ENCODE measurements at regions not wholly inside any gene's neighbourhood (a gene's known extent, or its start where the extent isn't known, plus 50 kb on each side); places are given as distances from the start of the nearest gene placed in this dataset.
"Not testable (repeated sequence)": the region's sequence is repeated elsewhere in the genome, so short reads cannot be mapped to it uniquely, and the experiment has no call there.

DNA sequence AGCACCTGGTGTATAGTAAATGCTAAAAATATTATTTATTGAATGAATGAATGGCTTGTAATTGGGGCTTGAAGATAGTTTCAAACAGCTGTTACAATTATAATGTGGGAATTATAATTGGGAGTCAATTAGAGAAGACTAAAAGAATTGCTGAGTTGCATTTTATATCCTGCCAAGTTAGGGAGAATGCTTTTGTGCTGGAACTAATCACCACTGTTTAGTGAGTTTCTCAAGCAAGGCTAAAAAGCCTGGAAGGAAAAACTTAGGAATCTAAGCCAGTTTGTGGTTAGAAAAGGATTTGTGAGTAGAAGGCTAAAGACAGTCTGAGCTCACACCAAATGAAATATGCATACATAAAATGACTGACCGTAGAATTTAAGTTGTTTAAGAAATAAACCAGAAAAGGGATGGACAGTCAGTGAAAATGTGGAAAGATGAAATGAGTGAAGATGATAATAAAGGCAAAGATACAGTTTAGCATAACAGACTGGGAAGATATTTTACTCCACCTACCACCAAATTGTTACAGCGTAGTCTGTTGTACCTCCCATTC, 647.7 kb upstream of the FSHR start:
- no peak for DNase-seq

DNA sequence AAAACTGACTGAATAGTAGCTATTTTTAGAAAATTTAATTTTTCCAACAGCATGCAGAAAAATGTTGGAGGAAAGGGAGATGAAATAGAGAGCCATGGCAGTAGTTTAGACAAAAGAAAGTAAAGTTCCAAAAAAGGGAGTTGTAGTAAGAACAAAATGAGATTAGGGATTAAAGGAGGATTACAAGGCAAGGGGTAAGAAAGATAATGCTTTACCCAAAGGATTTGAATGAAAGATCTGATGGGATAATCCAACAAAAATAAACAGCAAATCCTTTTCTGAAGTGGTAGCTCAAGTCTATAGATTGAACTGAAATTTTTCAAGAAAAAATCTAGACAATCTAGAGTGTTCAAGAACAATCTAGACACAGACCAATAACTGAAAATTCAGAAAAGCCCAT, 644.3 kb upstream of the FSHR start:
- no peak for DNase-seq

DNA sequence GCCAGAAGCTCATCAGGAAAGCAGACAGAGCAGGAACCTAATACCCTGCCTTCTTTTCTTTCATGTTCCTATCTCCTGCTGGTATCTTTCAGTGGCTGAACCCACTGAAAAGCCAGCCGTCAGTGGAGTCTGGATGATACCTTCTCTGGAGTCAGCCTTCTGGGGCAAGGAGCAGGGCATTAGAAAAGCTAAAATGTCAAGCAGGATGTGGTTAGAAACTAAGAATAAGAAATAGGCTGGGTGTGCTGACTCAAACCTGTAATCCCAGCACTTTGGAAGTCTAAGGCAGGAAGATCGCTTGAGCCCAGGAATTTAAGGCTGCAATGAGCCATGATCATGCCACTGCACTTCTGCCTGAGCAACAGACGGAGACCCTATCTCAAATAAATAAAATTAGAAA, 642.0 kb upstream of the FSHR start:
- no peak for DNase-seq

DNA sequence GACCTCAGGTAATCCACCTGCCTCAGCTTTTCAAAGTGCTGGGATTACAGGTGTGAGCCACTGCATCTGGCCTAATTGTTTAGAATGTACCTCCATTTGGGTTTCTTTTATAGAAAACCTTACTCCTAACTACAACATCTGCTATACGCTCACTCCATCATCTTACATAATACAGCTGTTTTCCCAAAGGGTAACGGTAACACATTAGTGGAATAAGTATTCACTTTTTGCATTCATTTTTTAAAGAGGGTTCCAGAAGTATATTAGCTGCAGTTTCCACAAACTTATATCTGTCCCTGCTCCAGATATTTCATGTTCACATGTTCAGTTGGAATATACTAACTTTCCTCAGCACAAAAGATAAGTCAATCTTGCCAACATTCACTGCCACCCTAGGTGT, 640.1 kb upstream of the FSHR start:
- no peak for DNase-seq

DNA sequence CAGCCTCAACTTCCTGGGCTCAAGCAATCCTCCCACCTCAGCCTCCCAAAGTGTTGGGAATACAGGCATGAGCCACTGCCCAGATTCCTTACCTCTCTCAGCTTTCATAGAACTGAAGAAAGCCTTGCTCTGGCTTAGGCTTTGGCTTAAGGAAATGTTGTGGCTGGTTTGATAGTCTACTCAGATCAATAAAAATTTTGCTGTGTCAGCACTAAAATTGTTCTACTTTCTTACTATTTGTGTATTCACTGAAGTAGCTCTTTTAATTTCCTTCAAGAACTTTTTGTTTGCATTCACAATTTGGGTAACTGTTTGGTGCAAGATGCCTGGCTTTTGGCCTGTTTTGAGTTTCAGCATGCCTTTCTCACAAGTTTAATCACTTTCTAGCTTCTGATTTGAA, 634.0 kb upstream of the FSHR start:
- no peak for DNase-seq

DNA sequence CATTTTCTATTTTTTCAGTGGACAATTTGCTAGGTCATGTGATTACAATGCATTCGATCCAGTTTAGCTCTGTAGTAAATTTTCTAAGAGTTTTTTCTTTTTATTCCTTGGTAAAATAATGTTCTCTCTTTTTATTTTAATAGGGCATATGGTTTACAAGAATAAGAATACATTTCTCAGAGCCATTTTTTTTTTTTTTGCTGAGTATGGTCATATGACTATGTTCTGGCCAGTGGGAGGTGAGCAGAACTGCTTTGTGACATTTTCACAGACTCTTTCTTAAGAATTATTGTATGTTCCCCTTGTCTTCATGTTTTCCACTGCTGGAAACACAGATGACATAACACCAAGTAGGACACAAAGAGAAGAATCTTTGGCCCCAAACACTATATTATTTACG, 626.6 kb upstream of the FSHR start:
- no peak for DNase-seq

DNA sequence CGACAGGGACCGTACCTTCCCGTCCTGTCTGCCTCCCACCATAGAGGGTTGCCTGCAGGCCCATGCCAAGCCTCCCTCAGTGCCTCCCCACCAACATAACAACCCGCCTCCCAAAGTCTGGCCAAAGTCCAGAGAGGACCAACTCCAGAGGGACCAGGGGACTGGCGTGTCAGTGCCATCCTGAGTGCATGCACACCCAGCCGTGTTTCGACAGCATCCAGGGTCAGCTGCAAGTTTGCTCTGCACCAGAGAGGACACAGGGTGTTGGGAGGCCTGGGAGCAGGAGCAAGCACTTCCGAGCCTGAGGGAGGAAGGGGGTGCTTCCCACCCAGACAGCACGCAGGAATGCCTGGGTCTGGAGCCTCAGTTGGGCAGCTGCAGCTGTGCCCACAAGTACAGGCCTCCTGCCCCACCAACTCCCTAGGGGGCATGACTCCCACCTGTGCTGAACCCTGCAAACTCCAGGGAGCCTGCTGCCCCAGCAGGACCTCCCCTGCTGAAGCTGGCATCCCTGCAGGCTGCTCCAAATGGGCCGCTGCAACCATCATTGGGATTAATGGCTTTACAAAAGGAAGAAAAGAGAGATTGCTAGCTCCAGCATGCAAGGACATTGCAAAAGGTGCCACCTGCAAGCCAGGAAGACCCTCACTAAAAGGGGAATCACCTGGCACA, 618.1 kb upstream of the FSHR start:
- no peak for DNase-seq

DNA sequence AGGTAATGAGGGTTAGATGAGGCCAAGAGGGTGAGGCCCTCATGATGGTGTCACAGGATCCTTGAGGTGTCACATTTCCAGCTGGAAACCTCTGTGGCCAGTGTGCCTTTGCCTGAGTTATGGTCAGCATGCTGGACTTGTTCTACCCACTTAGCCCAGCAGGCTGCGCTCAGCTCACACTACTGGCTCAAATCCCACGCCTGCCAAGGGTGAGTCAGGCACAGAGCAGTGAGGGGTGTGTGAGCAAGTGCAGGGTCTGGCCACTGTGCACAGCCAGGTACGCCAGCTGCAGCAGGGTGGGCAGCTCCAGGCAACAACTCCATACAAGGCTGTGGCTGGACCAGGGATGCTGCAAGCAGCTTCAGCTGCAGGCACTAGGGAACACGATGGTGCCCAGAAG, 616.6 kb upstream of the FSHR start:
- DNase-seq: no peak

DNA sequence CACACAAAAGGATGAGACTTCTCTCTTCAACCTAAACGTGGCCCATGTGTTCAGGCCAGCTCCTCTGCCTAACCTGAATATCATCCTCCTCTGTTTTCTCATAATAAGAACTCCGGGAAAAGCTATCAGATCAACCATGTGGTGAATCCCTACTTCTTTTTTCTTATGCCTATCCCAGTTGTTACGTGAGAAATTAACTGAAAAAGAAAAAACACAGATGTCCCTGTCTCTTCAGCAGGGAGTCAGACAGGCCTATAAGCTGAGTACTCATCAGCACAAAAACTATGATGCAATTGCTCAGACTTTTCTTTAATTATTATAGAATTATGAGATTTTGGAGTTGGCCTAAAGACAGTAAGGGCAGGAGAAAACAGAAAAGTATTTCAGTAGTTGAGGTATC, 613.0 kb upstream of the FSHR start:
- DNase-seq: no peak

DNA sequence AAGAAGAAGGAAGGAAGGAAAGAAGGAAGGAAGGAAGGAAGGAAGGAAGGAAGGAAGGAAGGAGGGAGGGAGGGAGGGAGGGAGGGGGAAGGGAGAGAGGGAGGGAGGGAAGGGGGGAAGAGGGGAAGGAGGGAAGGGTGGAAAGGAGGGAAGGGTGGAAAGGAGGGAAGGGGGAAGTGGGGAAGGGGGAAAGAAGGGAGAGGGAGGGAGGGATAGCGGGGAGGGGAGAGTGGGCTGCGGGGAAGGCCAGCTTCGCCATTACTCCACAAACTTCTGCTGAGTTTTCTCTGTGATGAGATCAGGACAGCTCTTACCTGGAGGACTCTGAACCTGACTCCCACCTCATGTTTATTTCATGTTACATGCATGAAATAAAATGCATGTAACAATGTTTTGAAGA, 601.5 kb upstream of the FSHR start:
- no peak for DNase-seq

DNA sequence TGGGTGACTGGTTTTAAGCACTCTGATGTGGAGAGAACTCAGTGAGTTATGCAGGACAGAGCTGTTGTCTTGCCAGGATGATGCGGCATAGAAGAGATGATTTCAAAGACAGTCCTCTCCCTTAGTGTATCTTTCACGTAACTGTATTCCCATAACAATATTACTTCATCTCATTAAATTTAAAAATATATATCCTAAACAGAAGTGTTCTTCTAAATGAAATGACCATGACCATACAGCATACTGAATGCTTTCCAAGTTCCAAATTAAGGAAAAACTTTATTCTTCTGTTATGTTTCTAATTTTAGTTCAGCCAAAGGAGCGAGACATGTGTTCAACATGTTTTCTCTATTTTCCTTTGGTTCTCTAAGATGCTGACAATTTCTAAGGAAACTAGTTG, 600.1 kb upstream of the FSHR start:
- no peak for DNase-seq

DNA sequence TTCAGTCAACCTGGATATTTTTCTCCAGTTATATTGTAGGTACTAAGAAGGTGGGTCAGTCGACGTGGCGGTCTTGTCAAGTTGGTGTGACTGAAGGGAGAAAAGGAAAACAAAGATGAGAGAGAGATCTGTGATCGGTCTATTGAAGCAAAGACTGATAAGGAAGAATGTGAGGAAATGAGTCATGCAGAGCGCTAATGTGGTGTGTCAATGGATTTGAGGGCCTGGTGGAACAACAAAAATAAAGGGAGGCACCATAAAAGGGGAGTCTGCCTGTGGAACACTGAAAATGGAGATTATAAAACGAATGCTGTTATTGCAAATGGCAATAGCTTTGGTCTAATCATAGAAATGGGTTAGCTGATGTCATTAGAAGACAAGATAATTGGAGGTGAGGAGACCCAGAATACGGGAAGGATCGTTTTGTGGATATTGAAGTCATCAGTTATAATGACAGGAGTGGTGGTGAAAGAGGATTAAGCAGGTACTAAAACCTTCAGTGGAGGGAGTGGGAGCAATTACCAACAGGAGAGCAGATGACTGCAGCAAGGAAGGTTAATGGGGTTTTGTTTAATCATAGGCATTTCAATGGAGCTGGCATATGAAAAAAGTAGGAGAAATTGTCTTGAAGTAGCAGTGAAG, 599.1 kb upstream of the FSHR start:
- no peak for DNase-seq

DNA sequence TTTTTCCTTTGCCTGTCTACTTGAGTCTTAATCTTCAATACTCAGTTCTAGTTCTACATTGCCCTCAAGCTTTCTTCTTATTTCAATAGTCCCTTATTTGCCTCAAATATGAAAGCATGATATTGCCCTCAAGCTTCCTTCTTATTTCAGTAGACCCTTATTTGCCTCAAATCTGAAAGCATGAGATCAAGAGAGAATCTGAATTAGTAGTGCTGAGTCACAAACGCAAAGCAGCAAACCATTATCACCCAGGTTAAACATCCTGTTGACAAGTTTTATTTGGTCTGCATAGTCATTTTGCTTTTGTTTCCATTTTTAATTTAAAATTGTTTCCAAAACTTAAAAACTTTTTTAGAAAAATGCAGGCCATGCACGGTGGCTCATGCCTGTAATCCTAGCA, 583.3 kb upstream of the FSHR start:
- DNase-seq: no peak

DNA sequence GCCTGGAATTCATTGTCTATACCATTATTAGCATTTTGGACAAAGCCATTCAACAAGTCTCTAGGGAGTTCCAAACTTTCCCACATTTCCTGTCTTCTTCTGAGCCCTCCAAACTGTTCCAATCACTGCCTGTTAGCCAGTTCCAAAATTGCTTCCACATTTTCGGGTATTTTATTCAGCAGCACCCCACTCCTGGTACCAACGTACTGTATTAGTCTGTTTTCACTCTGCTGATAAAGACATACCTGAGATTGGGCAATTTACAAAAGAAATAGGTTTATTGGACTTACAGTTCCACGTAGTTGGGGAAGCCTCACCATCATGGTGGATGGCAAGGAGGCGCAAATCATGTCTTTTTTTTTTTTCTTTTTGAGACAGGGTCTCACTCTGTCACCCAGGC, 578.6 kb upstream of the FSHR start:
- DNase-seq: not testable (repeated sequence)

DNA sequence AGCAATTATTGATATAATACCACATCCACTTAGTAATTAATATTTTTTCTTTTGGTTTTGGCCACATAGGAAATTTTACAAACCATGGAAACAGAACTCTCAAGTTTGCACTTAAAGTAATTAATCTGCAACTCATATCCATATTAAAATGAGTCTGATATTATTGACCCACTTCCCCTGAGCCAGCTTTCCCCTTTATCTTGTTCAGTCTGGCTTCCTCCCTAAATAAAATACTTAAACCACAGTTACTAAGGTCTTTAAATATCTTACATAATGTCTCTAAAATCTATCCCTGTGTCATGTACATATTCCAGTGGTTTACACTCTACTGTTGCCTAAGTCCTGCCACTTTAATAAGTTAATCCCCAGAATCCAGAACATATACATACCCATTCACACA, 564.9 kb upstream of the FSHR start:
- DNase-seq: no peak

DNA sequence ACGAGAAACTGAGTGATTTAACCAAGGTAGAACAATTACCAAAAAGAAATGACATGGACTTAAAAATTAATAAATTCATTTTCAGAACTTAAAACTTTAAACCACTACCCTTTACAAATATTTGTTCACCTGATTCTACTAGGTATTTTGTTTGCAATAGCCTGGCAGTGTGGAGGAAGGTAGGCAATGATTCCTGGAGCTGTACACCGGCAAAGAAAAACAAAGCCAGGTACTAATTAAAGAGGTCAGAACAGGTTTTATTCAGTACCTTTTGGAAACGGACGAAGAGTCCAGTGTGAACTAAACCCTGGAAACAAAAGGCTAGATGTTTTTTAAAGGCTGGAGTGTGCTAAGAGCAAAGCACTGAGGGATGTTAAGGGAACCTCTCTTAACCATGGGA, 561.3 kb upstream of the FSHR start:
- no peak for DNase-seq

DNA sequence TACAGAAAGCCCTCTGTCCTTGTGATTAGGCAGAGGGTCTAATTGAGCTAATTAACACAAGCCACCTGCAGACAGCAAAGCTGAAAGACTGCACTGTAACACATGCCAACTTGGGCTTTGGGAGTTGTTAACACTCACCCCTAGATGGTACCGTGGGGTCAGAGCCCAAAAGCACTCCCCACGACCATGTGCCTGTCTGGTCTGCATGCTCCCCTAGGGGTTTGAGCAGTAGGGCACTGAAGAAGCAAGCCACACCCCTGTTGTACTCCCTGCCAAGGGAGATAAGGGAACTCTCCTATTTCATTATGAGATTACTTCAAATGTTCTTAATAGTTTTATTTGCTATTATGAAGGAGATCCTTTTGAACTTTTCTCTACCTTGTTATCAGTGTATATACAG, 560.1 kb upstream of the FSHR start:
- DNase-seq: no peak

DNA sequence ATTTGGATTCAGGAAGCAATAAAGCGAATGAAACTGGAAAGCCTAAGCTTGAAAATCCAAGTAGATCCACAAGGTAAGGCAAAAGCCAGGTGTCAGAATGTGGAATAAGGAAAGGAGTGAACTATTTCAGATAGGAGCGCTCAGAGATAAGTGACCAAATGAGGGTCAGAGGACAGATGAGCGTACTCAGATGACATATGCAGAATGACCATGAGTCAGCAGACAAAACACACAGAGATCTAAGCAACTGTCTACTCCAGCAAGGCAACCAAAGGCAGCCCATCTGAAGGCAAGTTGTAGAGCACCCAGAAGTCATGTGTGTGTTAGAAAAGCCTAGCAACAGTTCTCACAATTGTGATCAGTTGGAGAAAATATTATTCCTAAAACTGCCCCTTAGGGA, 548.4 kb upstream of the FSHR start:
- no peak for DNase-seq

DNA sequence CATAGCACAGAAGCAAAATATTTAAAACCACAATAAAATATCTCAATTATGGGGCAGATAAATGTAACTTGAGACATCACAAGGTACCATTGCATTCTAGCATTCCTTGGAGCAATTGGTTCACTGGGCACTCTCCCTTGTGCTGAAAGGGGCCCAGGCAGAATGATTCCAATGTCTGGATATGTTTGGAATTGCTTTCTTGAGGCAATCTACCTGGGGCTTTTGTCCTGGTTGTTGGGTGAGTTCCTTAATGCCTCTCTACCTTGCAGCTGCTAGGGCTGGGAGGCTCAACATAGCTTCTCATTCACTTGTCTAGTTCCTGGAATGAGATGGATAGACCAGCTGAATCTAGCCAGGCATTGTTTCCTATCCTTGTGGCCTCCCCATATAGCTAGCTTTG, 539.6 kb upstream of the FSHR start:
- DNase-seq: no peak

DNA sequence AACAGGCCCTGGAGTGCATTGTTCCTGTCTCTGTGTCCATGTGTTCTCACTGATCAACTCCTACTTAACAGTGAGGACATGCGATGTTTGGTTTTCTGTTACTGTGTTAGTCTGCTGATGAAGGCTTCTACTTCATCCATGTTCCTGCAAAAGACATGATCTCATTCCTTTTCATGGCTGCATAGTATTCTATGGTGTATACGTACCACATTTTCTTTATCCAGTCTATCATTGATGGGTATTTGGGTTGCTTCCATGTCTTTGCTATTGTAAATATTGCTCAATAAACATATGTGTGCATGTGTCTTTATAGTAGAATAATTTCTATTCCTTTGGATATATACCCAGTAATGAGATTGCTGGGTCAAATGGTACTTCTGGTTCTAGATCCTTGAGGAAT, 537.7 kb upstream of the FSHR start:
- DNase-seq: not testable (repeated sequence)

DNA sequence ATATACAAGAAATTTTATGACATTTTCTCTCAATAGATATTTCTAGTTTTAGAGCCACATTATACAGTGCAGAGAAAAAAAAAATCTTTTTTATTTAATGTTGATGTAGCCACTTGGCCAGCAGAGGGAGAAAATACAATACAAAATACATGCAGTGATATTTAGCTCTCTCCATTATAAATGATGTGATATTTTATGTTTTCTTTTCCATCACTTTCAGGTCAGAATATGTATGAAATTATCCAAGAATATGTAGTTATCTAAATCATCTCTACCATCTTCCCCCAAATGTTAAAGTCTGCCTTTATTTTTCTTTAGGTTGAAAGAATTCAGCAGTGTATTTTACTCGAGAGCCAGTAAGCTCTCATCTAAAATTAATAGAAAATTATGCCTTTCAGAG, 533.6 kb upstream of the FSHR start:
- no peak for DNase-seq

DNA sequence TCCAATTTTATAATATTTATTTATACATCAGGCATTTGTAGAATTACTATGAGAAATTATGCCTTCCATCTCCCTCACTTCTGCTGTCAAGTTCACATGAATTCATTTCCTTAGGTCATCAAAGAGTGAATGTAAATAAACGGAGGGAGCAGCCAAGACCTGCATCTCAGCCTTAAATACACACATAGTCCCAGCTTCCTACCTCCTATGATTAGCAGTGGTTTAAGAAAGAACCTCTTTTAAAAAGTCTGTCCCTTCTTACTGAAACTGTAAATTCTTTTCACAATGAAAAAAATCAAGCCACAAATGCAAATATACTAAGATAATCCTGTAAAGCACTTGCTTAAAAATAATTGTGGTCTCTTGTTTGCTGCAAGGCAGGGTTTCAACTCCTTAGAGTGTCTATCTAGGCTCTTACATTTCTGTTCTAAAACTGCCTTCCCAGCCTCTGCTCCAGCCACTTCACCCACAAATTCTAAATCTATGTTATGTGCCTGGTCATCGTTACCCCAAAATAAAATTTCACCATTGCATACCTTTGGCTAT, 532.7 kb upstream of the FSHR start:
- no peak for DNase-seq

DNA sequence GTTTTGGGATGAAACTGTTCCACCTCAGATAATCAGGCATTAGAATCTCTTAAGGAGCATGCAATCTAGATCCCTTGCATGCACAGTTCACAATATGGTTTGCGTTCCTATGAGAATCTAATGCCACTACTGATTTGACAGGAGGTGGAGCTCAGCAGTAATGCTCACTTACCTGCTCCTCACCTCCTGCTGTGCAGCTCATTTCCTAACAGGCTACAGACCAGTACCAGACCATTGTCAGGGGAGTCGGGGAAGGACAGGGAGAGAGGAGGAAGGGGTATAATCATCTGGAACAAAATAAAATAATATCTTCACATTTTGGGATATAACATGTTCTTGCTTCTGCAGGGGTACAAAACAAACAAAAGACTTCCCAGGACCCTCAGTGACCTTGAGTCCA, 532.0 kb upstream of the FSHR start:
- DNase-seq: no peak

DNA sequence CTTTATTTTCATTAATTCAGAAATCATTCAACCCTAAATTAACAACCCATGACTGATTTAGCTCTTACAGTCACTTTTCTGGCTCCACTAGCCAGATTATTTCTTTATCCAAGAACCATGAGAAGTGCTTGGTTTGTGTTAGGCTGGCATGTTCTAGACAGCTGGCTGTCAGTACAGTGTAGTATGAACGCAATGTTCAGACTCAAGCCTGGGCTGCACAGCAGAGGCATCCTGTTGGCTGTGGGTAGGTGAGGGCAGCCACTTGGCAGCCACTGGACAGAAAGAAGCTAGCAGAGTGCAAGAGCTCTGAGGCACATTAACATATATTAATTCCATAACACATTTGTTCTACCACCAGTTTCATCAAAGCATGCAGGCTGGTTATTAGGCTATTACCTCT, 522.9 kb upstream of the FSHR start:
- no peak for DNase-seq

DNA sequence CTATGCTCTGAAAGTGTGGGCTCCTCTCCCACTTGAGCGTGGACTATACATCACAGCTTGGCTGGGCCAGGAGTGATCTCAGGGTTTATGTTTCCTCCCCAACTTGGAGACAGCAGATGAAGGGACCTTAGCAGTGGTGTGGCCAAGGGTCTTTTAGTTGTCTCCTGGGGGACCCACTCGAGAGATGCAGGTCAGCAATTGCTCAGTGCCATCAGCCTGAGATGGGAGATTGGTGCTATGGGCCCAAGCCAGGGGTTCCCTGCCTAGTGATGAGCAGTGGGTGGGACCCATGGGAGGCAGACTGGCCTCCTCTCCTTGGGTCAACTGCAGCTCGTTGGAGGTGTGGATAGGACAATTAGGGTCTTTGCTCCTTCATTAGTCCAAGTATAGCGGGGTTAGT, 510.5 kb upstream of the FSHR start:
- DNase-seq: no peak

All from right hindlimb (tissue), 1 donor.